ENCODE measurements at regions not wholly inside any gene's neighbourhood (a gene's known extent, or its start where the extent isn't known, plus 50 kb on each side); places are given as distances from the start of the nearest gene placed in this dataset.

DNA sequence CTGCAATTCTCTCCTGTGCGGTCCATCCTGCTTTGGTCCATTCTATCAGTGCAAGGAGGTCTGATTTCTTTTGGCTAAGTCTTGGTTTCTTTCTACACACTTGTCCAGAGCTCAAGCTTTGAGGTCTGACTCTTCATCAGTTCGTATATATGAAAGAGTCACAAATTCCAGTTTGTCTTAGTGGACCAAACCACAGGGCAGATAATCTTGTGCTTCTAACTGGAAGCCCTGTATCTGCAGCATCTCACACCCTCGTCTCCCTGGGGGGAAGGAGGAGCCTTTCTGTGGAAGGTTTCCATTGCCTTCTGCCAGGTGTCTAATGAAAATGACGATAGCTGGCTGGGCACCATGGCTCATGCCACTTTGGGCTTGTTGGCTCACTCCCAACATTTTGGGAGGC lies 148.5 kb downstream of the SPP2 start:
- no peak for TF ChIP-seq POLR2AphosphoS5 (IDR thresholded peaks at IDR 0.05; ENCODE audit: borderline replicate concordance, low read depth, low read length)
- no peak for TF ChIP-seq EZH2 (IDR thresholded peaks at IDR 0.05)
